Colonic mucosa (tissue), 4 donors: ENCODE measurements at regions not wholly inside any gene's neighbourhood (a gene's known extent, or its start where the extent isn't known, plus 50 kb on each side); places are given as distances from the start of the nearest gene placed in this dataset.

ENCODE experiments used
- DNase-seq: peaks from one replicate; pipeline ENCODE4 v3.0.0-alpha.2; 2020
- H3K27ac ChIP-seq: fragments of 200-600 bp; one replicate; pipeline ENCODE4 v1.8.0; 2021
- H3K27me3 ChIP-seq: fragments of 200-600 bp; one replicate; pipeline ENCODE4 v1.8.0; 2021
- H3K36me3 ChIP-seq: fragments of 200-600 bp; one replicate; pipeline ENCODE4 v1.8.0; 2021
- H3K4me1 ChIP-seq: fragments of 200-600 bp; one replicate; pipeline ENCODE4 v1.8.0; 2021; ENCODE audit warnings: mild to moderate bottlenecking
- H3K4me3 ChIP-seq: fragments of 200-600 bp; one replicate; pipeline ENCODE4 v1.8.0; 2021
- H3K9ac ChIP-seq, 2 donors: one replicate each; pipeline ENCODE4 v1.7.0; 2013; ENCODE audit warnings: control low read depth in 2 of 2, low read depth in 2 of 2, low read length in 2 of 2
- H3K9me3 ChIP-seq: fragments of 200-600 bp; one replicate; pipeline ENCODE4 v1.8.0; 2021
- intact Hi-C: fragments of 100-400 bp; cut with DNase I; formaldehyde crosslinking; loops from one replicate; pipeline ENCODE4 v1.14.1; 2022
- TF ChIP-seq, protein P1 (sequence below): fragments of 200-600 bp; IDR thresholded peaks from one replicate; pipeline ENCODE4 v1.8.0; 2022; ENCODE audit warnings: antibody characterized with exemption, mild to moderate bottlenecking
- donor health status: healthy.
- donor health status: DM: no; HTN: no; CAD: no.
- donor health status: DM: no; HTN: no; CAD: no.

- Histone ChIP-seq H3K4me3 (no peak overlapping the region), H3K27ac (no peak overlapping the region), H3K9me3 (no peaks in the 10 kb centered on the region), H3K4me1 (peaks cover 7% of the 10 kb centered on the region), H3K27me3 (no peaks in the 10 kb centered on the region), H3K36me3 (no peaks in the 10 kb centered on the region), H3K9ac (no peak overlapping the region)
- intact Hi-C loops, result no loop called here
- TF ChIP-seq, protein P1, sequence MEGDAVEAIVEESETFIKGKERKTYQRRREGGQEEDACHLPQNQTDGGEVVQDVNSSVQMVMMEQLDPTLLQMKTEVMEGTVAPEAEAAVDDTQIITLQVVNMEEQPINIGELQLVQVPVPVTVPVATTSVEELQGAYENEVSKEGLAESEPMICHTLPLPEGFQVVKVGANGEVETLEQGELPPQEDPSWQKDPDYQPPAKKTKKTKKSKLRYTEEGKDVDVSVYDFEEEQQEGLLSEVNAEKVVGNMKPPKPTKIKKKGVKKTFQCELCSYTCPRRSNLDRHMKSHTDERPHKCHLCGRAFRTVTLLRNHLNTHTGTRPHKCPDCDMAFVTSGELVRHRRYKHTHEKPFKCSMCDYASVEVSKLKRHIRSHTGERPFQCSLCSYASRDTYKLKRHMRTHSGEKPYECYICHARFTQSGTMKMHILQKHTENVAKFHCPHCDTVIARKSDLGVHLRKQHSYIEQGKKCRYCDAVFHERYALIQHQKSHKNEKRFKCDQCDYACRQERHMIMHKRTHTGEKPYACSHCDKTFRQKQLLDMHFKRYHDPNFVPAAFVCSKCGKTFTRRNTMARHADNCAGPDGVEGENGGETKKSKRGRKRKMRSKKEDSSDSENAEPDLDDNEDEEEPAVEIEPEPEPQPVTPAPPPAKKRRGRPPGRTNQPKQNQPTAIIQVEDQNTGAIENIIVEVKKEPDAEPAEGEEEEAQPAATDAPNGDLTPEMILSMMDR, result no peak
- DNase-seq, result no peak
Observed at GRCh38 chr13:106184790-106185189, 350.7 kb downstream of the EFNB2 start.

DNA sequence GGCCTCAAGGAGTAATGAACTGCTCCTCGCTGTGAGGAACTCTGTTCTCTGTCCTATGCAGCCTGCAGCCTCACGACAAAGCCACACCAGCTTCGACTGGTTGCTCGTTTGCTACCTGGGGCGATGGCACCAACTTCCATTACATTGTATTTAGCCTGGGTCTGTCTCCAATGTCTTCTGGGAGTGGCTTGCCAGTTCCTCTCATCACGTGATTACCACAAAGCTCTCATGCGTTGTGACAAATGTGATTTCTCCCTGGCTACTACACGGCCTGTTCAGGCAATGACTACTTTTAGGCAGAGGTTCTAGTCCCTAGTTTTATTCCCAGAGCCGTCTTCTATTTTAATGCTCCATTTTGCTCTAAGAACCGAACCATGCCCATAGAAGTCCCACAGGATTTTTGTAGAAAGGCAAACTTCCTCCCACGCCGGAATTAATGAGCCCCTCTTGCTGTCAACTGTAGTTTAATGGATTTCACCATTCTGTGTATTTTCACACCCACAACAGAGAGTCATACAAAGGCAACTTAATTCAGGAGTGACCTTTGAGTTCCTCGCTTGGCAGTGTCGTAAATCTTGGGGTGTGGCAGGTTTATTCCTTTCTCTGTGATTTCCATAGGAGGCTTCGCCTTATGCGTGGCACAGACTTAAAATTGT, 351.9 kb downstream of the EFNB2 start:
- peak; percentile 85 for DNase-seq
- Histone ChIP-seq H3K4me3 (no peak overlapping the region), H3K27ac (peak overlapping the region; percentile 49), H3K9ac (no peak overlapping the region), H3K27me3 (no peaks in the 10 kb centered on the region), H3K4me1 (peaks cover 7% of the 10 kb centered on the region), H3K9me3 (no peaks in the 10 kb centered on the region), H3K36me3 (no peaks in the 10 kb centered on the region)
- TF ChIP-seq, protein P1, result no peak
- intact Hi-C loops, result no loop called here

DNA sequence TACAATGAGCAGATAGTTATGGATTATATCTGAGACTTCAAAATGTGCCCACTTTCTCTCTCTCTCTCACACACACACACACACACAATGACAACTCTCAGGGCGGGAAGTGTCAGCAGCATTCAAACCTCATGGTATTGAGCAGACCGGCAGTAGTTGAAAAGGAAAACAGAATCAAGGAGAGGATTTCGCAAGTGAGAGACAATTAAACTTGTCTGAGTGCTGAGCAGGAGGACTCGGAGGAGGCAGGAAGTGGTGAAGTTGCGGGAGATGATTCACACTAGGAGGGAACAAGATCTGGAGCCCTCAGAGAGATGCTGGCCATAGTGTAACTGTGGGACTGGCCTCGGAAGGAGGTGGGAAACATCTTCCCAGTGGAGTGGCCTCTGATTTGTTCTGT, 353.1 kb downstream of the EFNB2 start:
- TF ChIP-seq, protein P1, result no peak
- intact Hi-C loops, result no loop called here
- no peak overlapping the region for H3K9ac ChIP-seq
- H3K27me3 ChIP-seq, result no peaks in the 10 kb centered on the region
- H3K4me3 ChIP-seq, result no peak overlapping the region
- no peaks in the 10 kb centered on the region for H3K36me3 ChIP-seq
- DNase-seq, result peak; percentile 34
- H3K9me3 ChIP-seq, result no peaks in the 10 kb centered on the region
- no peak overlapping the region for H3K27ac ChIP-seq
- peaks cover 7% of the 10 kb centered on the region for H3K4me1 ChIP-seq

- Histone ChIP-seq H3K27me3 (no peaks in the 10 kb centered on the region), H3K36me3 (no peaks in the 10 kb centered on the region), H3K27ac (no peak overlapping the region), H3K4me1 (peaks cover 11% of the 10 kb centered on the region), H3K9ac (no peak overlapping the region), H3K9me3 (no peaks in the 10 kb centered on the region), H3K4me3 (no peak overlapping the region)
- DNase-seq, result no peak
- TF ChIP-seq, protein P1, result no peak
- intact Hi-C loops, result no loop called here
Observed at GRCh38 chr13:106178816-106179215, 356.6 kb downstream of the EFNB2 start.

- Histone ChIP-seq H3K9ac (no peak overlapping the region), H3K9me3 (no peaks in the 10 kb centered on the region), H3K27me3 (no peaks in the 10 kb centered on the region), H3K4me1 (peaks cover 5% of the 10 kb centered on the region), H3K27ac (peak overlapping the region; percentile 6), H3K4me3 (no peak overlapping the region), H3K36me3 (no peaks in the 10 kb centered on the region)
- DNase-seq, result no peak
- intact Hi-C loops, result no loop called here
- TF ChIP-seq, protein P1, result no peak
Observed at GRCh38 chr13:106177146-106177545, 358.3 kb downstream of the EFNB2 start.
